ENCODE measurements at regions not wholly inside any gene's neighbourhood (a gene's known extent, or its start where the extent isn't known, plus 50 kb on each side); places are given as distances from the start of the nearest gene placed in this dataset.
A peak's percentile ranks its signal among the peaks of the same experiment; 100 is the strongest.
"Not testable (repeated sequence)": the region's sequence is repeated elsewhere in the genome, so short reads cannot be mapped to it uniquely, and the experiment has no call there.

DNA sequence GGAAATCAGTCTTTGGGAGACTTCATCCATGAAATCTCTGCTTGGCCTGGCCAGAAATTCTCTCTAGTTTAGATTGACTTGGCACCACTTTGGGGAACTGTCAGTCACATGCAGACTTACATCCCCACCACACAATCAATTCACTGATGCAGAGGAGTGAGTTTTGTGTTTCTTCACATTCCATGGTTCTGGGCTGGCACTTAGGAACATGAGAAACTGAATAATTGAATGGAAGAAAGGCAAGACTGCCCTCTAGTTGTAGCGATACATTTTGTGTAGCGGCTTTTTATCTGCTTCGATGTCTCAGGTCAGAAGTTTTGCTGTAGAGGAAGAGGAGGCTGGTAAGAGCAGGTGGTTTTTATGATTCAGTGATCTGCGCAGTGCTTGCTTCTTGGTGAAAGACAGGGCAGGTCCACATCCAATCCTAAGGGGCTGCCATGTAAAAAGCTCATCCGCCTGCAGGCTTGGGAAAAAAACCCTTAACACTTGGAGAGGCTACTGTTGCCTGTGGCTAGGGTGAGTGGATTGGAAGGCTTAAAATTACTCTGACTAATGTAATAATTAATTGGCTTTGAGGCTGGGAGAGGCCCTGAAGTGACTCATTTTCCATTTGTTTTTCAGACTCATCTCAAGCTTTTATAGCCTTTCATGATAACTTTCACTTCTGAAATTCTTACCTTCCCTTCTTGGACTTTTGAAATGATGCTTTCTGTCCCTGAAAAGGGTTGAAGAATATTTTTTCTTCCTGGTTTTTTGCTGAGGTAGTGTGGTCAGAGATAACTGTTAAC is 75.4 kb upstream of the LPCAT1 start:
- peak; percentile 12 for DNase-seq (ENCODE audit: low read depth)
- peak; percentile 47 for TF ChIP-seq CTCF (IDR thresholded peaks at IDR 0.05; ENCODE audit: low read depth, low read length, missing control alignments)
- H3K4me3 ChIP-seq (ENCODE audit: low read depth, low read length) = not testable (repeated sequence)

GRCh38 chr5:1597093-1597473 is 73.3 kb upstream of the LPCAT1 start:
- not testable (repeated sequence) for H3K4me3 ChIP-seq (ENCODE audit: low read depth, low read length); DNase-seq (ENCODE audit: low read depth)

- not testable (repeated sequence) for DNase-seq (ENCODE audit: low read depth); H3K4me3 ChIP-seq (ENCODE audit: low read depth, low read length)
Measured at GRCh38 chr5:1596462-1597092, 72.8 kb upstream of the LPCAT1 start.

- H3K4me3 ChIP-seq (ENCODE audit: low read depth, low read length) = peak overlapping the region; percentile 93
- TF ChIP-seq CTCF (IDR thresholded peaks at IDR 0.05; ENCODE audit: low read depth, low read length, missing control alignments) = peak; percentile 71
- peak; percentile 72 for DNase-seq (ENCODE audit: low read depth)
Measured at GRCh38 chr5:1594357-1595106, 70.8 kb upstream of the LPCAT1 start.

GRCh38 chr5:1593903-1594356 is 70.2 kb upstream of the LPCAT1 start:
- TF ChIP-seq CTCF (IDR thresholded peaks at IDR 0.05; ENCODE audit: low read depth, low read length, missing control alignments) = no peak
- DNase-seq (ENCODE audit: low read depth) = no peak
- H3K4me3 ChIP-seq (ENCODE audit: low read depth, low read length) = peak overlapping the region; percentile 93

GRCh38 chr5:1588071-1588694 is 64.4 kb upstream of the LPCAT1 start:
- H3K4me3 ChIP-seq (ENCODE audit: low read depth, low read length); DNase-seq (ENCODE audit: low read depth): not testable (repeated sequence)

DNA sequence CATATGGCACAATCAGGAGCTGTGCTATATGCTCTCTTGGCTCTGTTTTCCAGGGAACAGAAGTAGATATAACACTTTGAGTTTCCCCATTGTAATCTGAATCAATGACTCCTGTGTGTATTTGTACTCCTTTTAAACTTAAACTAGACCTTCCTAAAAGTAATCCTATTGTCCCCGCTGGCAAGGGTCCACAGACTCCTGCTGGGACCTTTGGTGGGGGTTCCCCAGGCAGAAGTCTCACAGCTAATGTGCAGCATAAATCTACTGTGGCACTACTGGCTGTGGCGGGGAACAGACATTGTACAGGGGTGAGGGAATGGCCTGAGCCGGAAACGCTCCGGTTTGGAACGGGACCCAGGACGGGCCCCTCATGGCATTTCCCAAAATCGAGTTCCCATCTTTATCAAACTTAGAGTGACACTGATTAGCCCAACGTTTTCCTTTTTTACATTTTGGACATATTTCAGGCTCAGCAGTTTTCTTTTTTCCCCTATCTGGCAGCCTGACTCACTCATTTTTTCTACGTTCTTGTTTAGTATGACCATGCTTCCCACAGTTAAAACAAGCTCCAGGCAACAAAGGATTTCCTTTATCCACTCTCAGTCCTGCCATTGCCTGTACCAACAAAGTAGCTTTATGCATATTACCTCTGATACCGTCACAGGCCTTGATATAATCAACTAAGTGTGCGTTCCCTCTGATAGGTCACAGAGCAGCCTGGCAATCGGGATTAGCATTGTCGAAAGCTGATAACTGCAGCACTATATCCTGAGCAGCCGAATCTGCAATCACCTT is 59.5 kb upstream of the LPCAT1 start:
- H3K4me3 ChIP-seq (ENCODE audit: low read depth, low read length); DNase-seq (ENCODE audit: low read depth): not testable (repeated sequence)

GRCh38 chr5:1579389-1579788 is 55.6 kb upstream of the LPCAT1 start:
- H3K4me3 ChIP-seq (ENCODE audit: low read depth, low read length); DNase-seq (ENCODE audit: low read depth): not testable (repeated sequence)

GRCh38 chr5:1576851-1577250 is 53.1 kb upstream of the LPCAT1 start:
- not testable (repeated sequence) for H3K4me3 ChIP-seq (ENCODE audit: low read depth, low read length); DNase-seq (ENCODE audit: low read depth)

GRCh38 chr5:1575991-1576714 is 52.4 kb upstream of the LPCAT1 start:
- not testable (repeated sequence) for H3K4me3 ChIP-seq (ENCODE audit: low read depth, low read length); DNase-seq (ENCODE audit: low read depth)

- not testable (repeated sequence) for DNase-seq (ENCODE audit: low read depth); H3K4me3 ChIP-seq (ENCODE audit: low read depth, low read length)
Measured at GRCh38 chr5:1575491-1575890, 51.7 kb upstream of the LPCAT1 start.

DNA sequence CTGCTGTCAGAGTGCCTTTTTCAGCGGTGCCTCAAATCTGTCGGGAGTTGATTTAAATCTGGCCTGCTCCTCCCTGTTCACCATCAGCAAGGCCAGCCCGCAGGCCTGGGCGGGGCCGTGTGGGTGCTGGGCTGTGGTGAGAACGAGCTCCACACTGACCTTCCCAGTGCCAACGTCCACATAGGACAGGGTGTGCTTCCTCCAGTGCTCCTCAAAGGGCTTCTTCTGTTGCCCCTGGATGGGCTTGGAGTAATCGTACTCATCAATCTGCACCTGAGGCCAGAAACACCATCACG is 50.2 kb upstream of the LPCAT1 start:
- not testable (repeated sequence) for DNase-seq (ENCODE audit: low read depth); H3K4me3 ChIP-seq (ENCODE audit: low read depth, low read length)

- DNase-seq (ENCODE audit: low read depth); H3K4me3 ChIP-seq (ENCODE audit: low read depth, low read length): not testable (repeated sequence)
Measured at GRCh38 chr5:1573217-1574022, 49.7 kb upstream of the LPCAT1 start.
